ENCODE measurements at regions not wholly inside any gene's neighbourhood (a gene's known extent, or its start where the extent isn't known, plus 50 kb on each side); places are given as distances from the start of the nearest gene placed in this dataset.
A peak's percentile ranks its signal among the peaks of the same experiment; 100 is the strongest.

DNA sequence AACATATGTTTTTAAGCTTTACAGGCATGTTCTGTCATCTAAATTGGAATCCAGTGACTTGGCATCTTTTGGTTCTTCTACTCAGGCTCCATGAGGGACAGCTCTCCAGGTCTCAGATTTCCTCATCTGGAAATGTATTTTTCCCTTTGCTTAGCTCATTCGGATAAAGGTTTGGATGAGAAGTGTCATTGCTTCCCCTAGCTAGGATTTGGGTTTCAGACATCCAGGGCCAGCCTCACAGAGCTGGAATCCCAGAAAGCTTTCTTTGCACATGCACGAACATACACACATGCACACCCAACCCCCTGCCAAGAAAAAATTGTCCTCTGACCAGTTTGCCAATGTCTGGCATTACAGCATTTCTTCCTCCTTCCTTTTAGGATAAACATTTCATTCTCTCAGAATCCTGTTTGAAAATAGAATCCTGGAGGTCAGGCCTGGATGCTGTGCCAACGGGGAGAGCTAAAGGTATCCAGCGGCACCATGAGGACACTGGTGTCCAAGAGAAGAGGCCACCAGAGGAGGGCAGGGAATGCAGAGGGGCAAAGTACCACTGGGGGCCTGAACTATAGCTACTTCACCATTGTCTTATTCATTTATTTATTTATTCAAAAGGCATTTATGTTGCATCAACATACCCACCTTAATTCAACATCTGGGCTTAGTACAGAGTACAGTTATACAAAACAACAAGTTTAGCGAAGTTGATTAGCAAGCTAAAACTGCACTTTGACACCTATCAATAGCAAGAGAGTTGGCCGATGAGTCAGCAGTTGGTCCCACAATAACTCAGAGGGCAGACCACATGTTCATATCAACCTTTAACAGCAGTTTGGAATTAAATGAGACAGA is 97.9 kb upstream of the ATL2 start:
- H3K27me3 ChIP-seq (ENCODE audit: control insufficient read depth in 1 of 2, insufficient read depth in 2 of 2, low read length in 2 of 2), result peaks cover 1 to 6% of the 10 kb centered on the region in 2 experiments; a peak in 4 of 5 replicates
- DNase-seq (ENCODE audit: low spot score), result peak; percentile 48
- no peak overlapping the region for H3K9ac ChIP-seq (ENCODE audit: insufficient read depth, low read depth, low read length)
- H3K27ac ChIP-seq (ENCODE audit: extremely low read length, insufficient read depth, low read length), result no peak overlapping the region
- intact Hi-C loops (cut with micrococcal nuclease; ENCODE audit: unreplicated experiment), result no loop called here
- no peaks in the 10 kb centered on the region for H4K20me1 ChIP-seq (ENCODE audit: insufficient read depth, low read length)
- H3K4me2 ChIP-seq (ENCODE audit: low read depth, low read length), result peak overlapping the region; percentile 38
- no peaks in the 10 kb centered on the region for H3K36me3 ChIP-seq (replicated peaks in 1 of 2; ENCODE audit: control insufficient read depth in 1 of 2, insufficient read depth in 2 of 2, low read length in 2 of 2)
- peaks cover under 1% of the 10 kb centered on the region; the same call in 1 of the 2 replicates for H3K9me3 ChIP-seq (ENCODE audit: low read length)
- no peak overlapping the region for H3K4me3 ChIP-seq (replicated peaks in 1 of 3; ENCODE audit: insufficient read depth in 1 of 3, low read depth in 2 of 3, low read length in 3 of 3)
- ChIA-PET CTCF (ENCODE audit: low intra/inter-chr PET ratio, low total read pairs) (interaction anchor here (1.1 kb wide), 1 partner anchor 160 kb away, joined by 4 read pairs; no protein-coding TSS in a partner anchor), POLR2A (interaction anchor here (1.5 kb wide), 1 partner anchor 22 kb away, joined by 11 read pairs; no protein-coding TSS in a partner anchor)
- peak; percentile 51 for FAIRE-seq
- ATAC-seq, result peak; percentile 87
- H3K79me2 ChIP-seq (ENCODE audit: insufficient read depth, low read length), result no peaks in the 10 kb centered on the region
- peaks cover 19% of the 10 kb centered on the region for H3K4me1 ChIP-seq (ENCODE audit: insufficient read depth, low read length)
- WGBS (ENCODE audit: low lambda C conversion rate), result 31% methylated on average over 6 of the region's 6 CpGs
- BruUV-seq (replicated peaks), result no TSS peak
- no peak overlapping the region for H2AFZ ChIP-seq (ENCODE audit: low read length)
- in situ Hi-C loops (cut with HindIII; ENCODE audit: extremely low pct_ligation_motif_present, low pct_unique_long_range_greater_than_20kb), result no loop called here
- TF ChIP-seq NFE2L2 (IDR thresholded peaks at IDR 0.05; ENCODE audit: low read length) (peak; percentile 83), MTF1 (CRISPR knock-in tag; IDR thresholded peaks at IDR 0.05) (no peak), MAFK (conservative IDR thresholded peaks at IDR 0.05 in 1 of 2, IDR thresholded peaks at IDR 0.05 in 1 of 2; ENCODE audit: low read length in 2 of 2) (peak; percentile 86 to 91), ZSCAN29 (CRISPR knock-in tag; conservative IDR thresholded peaks at IDR 0.05) (no peak), ZNF549 (CRISPR knock-in tag; IDR thresholded peaks at IDR 0.05) (no peak), HHEX (CRISPR knock-in tag; IDR thresholded peaks at IDR 0.05) (no peak), ZNF10 (CRISPR knock-in tag; IDR thresholded peaks at IDR 0.05; ENCODE audit: borderline replicate concordance, low read depth) (no peak), SATB2 (CRISPR knock-in tag; IDR thresholded peaks at IDR 0.05) (no peak), ZNF337 (CRISPR knock-in tag; IDR thresholded peaks at IDR 0.05; ENCODE audit: borderline replicate concordance, low read depth) (no peak), FOXO1 (CRISPR knock-in tag; IDR thresholded peaks at IDR 0.05) (no peak; the same call in 1 of the 2 replicates), ZNF879 (CRISPR knock-in tag; IDR thresholded peaks at IDR 0.05) (no peak), CBX5 (CRISPR knock-in tag; IDR thresholded peaks at IDR 0.05; ENCODE audit: borderline replicate concordance) (no peak), TBX3 (IDR thresholded peaks at IDR 0.05; ENCODE audit: borderline replicate concordance) (peak; percentile 65; the same call in 1 of the 2 replicates), SALL1 (CRISPR knock-in tag; IDR thresholded peaks at IDR 0.05) (peak; percentile 55), ZNF841 (CRISPR knock-in tag; IDR thresholded peaks at IDR 0.05; ENCODE audit: borderline replicate concordance) (no peak), MXD4 (CRISPR knock-in tag; IDR thresholded peaks at IDR 0.05) (no peak), MLX (CRISPR knock-in tag; IDR thresholded peaks at IDR 0.05) (no peak), HNF4A (CRISPR knock-in tag; IDR thresholded peaks at IDR 0.05) (peak; percentile 66), KLF15 (CRISPR knock-in tag; IDR thresholded peaks at IDR 0.05; ENCODE audit: borderline replicate concordance) (no peak), NR2F2 (IDR thresholded peaks at IDR 0.05; ENCODE audit: borderline replicate concordance, low read depth) (no peak)
- TF ChIP-seq, protein P1, sequence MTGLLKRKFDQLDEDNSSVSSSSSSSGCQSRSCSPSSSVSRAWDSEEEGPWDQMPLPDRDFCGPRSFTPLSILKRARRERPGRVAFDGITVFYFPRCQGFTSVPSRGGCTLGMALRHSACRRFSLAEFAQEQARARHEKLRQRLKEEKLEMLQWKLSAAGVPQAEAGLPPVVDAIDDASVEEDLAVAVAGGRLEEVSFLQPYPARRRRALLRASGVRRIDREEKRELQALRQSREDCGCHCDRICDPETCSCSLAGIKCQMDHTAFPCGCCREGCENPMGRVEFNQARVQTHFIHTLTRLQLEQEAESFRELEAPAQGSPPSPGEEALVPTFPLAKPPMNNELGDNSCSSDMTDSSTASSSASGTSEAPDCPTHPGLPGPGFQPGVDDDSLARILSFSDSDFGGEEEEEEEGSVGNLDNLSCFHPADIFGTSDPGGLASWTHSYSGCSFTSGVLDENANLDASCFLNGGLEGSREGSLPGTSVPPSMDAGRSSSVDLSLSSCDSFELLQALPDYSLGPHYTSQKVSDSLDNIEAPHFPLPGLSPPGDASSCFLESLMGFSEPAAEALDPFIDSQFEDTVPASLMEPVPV (CRISPR knock-in tag; IDR thresholded peaks at IDR 0.05), result no peak
